HG02970 (cell line): ENCODE measurements at regions not wholly inside any gene's neighbourhood (a gene's known extent, or its start where the extent isn't known, plus 50 kb on each side); places are given as distances from the start of the nearest gene placed in this dataset.
A peak's percentile ranks its signal among the peaks of the same experiment; 100 is the strongest.
"Not testable (repeated sequence)": the region's sequence is repeated elsewhere in the genome, so short reads cannot be mapped to it uniquely, and the experiment has no call there.

Experiments used
- ATAC-seq: cut with Tn5 transposase; IDR thresholded peaks from one replicate; pipeline ENCODE4 v1.9.1; 2021; ENCODE audit warnings: mild to moderate bottlenecking, moderate library complexity, moderate number of reproducible peaks; ENCODE audit not compliant: unreplicated experiment, low FRiP score

DNA sequence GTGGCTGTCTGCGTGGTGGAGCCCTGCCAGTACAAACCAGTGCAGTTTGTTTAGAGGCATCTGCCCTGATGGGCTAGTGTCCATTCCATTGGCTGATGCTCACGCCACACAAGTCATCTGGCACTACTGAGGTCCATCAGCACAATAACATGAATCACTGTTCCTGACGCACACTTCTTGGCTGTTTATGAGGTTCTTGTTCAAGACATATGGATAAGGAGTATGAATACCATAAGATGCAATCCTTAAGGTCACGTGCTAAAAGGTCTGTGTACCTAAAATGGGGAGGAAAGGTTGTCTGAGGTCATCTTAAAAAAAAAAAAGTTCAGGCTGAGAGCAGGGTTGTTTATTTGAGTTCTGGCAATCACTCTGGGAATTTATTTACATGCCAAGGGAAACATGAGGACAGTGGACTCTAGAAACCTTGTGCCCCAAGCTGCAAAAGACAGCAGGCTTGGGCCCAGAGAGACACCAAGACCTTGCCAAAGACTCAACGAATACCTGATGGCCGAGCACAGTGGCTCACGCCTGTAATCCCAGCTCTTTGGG is 54.1 kb upstream of the SHLD1 start:
- no peak for ATAC-seq

- ATAC-seq, result peak; percentile 92
Observed at GRCh38 chr20:5691918-5692618, 58.1 kb upstream of the SHLD1 start.

DNA sequence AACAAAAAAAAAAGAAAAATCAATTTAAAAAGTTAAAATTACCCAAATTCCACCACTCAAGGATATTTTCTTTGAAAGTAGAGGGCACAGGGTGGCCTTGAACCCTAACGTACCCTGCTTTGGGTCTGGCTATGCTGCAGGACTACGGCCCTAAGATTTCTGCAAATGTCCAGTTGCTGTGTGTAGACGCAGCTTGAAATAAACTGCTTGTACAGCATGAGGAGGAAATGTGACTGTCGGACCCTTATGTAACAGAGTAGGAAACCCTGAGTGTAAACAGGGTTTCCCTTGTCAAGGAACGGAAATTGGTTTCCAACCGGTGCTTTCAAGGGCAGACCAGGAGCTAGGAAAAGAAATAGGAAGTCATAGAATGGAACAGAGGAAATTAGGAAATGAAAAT is 60.7 kb upstream of the SHLD1 start:
- ATAC-seq, result no peak

GRCh38 chr20:5688431-5688972 is 61.7 kb upstream of the SHLD1 start:
- ATAC-seq, result no peak

GRCh38 chr20:5687884-5688283 is 62.3 kb upstream of the SHLD1 start:
- ATAC-seq, result no peak

DNA sequence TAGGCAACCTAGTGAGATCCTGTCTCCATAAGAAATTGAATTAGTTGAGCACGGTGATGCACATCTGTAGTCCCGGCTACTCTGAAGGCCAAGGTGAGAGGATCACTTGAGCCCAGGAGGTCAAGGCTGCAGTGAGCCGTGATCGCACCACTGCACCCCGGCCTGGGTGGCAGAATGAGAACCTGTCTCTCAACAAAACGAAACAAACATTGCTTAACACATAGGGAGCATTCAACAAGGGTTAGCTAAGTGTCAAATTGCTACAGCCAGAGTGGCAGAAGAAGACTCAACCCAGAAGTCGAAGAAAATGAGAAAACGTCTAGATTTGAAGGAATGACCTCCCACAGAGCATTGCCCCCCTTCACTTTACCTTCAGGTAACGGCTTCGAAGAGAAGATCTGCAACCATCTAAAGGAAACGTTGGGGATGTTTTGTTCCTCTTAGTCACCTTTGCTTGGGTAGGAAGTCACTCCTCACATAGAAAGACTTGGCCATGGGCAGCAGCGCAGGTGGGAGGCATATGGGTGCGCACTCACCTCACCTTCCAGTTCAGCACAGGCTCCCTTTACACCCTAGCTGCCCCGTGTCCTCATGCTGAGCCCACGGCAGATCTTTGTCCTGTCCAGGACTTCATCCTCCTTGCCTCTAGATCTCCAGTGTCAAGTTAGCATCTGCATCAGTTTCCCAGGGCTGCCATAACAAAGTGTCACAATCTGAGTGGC is 63.7 kb upstream of the SHLD1 start:
- no peak for ATAC-seq

GRCh38 chr20:5682556-5682955 is 67.6 kb upstream of the SHLD1 start:
- not testable (repeated sequence) for ATAC-seq

GRCh38 chr20:5680192-5680591 is 69.4 kb upstream of the GPCPD1 start:
- ATAC-seq, result no peak

- ATAC-seq, result no peak
Observed at GRCh38 chr20:5678777-5679176, 68.0 kb upstream of the GPCPD1 start.

- not testable (repeated sequence) for ATAC-seq
Observed at GRCh38 chr20:5677944-5678343, 67.1 kb upstream of the GPCPD1 start.

DNA sequence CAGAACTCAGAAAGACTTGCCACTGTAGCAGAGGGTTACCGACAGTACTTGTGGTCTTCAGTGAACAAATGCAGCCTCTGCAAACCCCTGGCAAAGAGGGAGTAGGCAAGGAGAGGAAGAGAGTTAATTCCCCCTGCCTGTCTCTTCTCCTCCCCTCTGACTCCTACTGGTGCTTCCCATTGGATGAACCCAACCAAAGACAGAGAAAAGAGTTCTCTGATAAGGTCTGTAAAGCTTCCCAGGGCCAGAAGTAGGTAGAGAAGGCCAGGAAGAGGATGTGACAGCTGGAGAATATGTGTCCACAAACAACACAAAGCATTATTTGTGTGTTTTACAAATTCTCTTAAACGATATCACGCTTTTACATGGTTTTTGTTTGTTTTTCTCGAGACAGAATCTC is 66.6 kb upstream of the GPCPD1 start:
- ATAC-seq, result no peak

DNA sequence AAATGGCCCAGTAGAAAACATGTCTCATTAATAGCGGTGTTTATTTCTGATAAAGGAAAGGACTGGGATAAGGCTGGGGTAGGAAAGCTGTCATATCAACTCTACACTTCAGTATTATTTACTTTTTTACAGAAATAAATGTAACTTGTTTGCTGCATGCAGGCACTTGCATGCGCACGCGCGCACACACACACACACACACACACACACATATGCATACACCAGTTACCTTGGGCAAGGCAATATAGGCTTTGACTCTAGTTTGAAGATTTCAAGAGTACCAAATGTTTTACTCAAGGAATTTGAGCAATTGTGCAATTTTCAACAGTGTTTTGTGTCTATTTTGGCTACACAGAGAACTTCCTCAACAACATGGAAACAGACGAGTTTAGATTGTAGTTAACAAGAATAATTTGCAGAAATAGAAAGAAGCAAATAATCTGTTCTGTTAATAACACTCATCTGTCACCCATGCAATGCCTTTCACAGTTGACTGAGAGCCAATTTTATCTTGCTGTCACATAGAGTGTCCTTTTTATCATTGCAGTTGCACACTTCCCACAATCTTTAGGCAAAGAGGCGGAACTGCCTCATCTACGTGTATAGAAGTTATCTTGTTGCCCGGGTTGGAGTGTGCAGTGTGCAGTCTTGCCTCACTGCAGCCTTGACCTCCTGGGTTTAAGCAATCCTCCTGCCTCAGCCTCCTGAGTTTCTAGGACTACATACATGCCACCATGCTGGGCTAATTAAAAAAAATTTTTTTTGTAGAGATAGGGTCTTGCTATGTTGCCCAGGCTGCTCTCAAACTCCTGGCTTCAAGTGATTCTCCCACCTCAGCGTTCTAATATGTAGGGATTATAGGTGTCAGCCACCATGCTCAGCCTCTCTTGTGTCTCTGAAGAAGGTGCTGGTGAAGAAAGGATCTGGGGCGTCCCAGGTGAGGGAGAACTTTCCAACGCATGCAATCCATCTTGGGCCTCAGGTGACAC is 64.6 kb upstream of the GPCPD1 start:
- ATAC-seq, result no peak

DNA sequence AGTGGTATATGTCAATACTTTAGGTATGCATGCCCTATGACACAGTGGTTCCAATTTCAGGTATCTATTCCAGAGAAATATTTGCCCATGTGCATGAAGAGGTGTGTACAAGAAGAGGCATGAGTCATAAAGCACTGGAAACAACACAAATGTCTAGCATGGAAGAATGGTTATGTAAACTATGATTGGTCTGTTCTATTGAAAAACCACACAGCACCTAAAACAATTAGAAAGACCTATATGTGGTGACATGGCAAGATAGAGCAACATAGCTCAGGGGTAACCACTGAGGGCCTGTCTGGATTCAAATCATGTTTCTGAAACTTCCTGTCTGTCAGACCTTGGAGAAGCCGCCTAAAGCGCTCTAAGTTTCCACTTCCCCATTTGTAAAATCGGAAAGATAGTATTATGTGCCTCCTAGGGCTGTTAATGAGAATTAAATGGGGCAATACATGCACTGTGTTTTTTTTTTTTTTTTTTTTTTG is 63.4 kb upstream of the GPCPD1 start:
- peak; percentile 58 for ATAC-seq

DNA sequence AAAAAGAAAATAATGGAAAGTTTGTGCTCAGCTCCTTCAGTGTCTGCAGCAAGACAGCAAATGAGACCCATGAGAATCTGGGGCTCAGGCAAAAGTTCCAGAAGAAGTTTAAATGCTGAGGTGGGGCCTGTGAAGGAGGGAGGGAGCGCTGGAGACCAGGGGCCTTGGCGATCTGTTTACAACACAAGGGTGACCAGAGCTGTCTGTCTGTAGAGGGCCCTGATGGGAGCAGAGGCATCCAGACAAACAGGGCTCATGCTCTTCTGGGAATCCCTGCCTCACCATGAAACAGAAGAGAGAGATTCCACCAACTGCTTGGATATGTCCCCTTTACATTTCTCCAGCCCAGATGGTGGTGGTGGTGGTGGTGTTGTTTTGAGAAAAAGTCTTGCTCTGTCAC is 60.1 kb upstream of the GPCPD1 start:
- no peak for ATAC-seq

GRCh38 chr20:5670036-5670536 is 59.3 kb upstream of the GPCPD1 start:
- ATAC-seq, result no peak

- ATAC-seq, result no peak
Observed at GRCh38 chr20:5668529-5668868, 57.7 kb upstream of the GPCPD1 start.

DNA sequence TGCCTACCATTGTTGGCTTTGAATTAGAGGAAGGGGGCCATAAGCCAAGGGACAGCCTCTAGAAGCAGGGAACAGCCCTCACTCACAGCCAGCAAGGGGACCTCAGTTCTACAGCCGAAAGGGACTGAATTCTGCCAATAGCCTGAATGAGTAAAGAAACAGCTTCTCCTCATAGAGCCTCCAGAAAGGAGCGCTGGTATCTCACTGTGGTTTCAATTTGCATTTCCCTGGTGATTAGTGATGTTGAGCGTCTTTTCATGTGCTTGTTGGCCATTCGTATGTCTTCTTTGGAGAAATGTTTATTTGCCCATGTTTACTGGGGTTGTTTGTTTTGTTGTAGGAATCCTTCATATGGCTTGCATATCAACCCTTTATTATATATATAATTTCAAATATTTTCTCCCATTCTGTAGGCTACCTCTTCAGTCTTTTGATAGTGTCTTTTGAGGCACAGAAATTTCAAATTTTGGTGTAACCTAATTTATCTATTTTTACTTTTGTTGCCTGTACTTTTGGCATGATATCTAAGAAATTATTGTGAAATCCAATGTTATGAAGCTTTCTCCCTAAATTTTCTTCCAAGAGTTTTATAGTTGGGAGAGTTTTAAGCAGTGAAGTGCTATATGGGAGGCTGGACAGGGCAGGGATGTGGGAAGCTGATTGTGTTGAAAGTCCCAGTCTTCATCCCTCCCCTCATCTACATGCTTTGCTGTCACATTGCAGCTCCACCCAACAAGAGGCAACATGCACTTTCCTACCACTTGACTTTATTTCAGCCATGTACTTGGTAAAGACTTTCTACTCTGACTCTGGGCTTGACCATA is 57.1 kb upstream of the GPCPD1 start:
- ATAC-seq, result no peak

- no peak for ATAC-seq
Observed at GRCh38 chr20:5665417-5665816, 54.6 kb upstream of the GPCPD1 start.

GRCh38 chr20:5663396-5663795 is 52.6 kb upstream of the GPCPD1 start:
- ATAC-seq, result no peak
